ENCODE measurements at regions not wholly inside any gene's neighbourhood (a gene's known extent, or its start where the extent isn't known, plus 50 kb on each side); places are given as distances from the start of the nearest gene placed in this dataset.

DNA sequence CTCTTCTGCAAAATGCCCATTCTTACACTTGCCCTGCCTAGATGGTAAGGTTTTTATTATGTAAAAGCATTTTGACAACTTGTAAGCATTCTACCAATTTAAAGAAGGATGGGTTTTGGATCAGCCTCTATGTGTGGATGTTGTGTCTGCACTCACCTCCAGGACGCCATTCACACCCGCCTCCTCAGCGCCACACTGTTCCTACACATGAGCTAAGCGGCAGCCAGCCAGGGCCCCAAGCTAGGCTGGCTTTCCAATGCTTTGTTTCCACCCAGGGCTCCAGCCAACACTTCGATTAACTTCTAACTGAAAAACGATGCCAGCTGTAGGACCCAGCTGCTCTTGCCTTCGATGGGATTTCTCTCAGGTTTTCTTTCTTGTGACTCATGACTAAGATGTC lies 73.3 kb upstream of the FZD7 start:
- Mint-ChIP-seq H3K4me3 (no peak overlapping the region), H3K27me3 (peaks cover 1% of the 10 kb centered on the region), H3K4me1 (peaks cover 7% of the 10 kb centered on the region), H3K9me3 (no peaks in the 10 kb centered on the region), H3K27ac (no peak overlapping the region), H3K36me3 (ENCODE audit: low read depth) (no peaks in the 10 kb centered on the region)
- ChIA-PET POLR2A (no interaction called here), CTCF (interaction anchor here (0.6 to 1.1 kb wide), 3 partner anchors 24 to 211 kb away, joined by 3 read pairs; no protein-coding TSS in a partner anchor)
- DNase-seq, result no peak

DNA sequence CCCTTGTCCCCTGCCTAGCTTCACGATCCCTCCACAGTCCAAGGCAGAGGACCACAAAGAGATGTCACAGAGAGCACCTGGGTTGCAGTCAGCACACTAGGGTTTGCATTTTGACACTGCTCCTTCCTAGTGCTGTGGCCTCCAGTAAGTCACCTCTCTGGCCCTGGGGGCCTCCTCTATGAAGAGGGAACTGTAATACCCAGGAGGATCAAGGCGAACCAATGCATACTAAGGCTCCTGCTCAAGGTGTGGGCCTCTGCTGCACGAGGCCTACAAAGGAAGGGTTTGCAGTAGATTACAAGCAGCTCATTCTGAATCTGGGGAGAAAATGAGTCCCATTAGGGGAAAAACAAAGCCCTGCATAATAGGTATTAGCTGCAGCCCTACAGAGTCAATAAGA lies 72.3 kb upstream of the FZD7 start:
- ChIA-PET CTCF (no interaction called here), POLR2A (no interaction called here)
- Mint-ChIP-seq H3K27ac (no peak overlapping the region), H3K9me3 (no peaks in the 10 kb centered on the region), H3K4me3 (no peak overlapping the region), H3K4me1 (peaks cover 7% of the 10 kb centered on the region), H3K36me3 (ENCODE audit: low read depth) (no peaks in the 10 kb centered on the region), H3K27me3 (no peaks in the 10 kb centered on the region)
- DNase-seq, result no peak

DNA sequence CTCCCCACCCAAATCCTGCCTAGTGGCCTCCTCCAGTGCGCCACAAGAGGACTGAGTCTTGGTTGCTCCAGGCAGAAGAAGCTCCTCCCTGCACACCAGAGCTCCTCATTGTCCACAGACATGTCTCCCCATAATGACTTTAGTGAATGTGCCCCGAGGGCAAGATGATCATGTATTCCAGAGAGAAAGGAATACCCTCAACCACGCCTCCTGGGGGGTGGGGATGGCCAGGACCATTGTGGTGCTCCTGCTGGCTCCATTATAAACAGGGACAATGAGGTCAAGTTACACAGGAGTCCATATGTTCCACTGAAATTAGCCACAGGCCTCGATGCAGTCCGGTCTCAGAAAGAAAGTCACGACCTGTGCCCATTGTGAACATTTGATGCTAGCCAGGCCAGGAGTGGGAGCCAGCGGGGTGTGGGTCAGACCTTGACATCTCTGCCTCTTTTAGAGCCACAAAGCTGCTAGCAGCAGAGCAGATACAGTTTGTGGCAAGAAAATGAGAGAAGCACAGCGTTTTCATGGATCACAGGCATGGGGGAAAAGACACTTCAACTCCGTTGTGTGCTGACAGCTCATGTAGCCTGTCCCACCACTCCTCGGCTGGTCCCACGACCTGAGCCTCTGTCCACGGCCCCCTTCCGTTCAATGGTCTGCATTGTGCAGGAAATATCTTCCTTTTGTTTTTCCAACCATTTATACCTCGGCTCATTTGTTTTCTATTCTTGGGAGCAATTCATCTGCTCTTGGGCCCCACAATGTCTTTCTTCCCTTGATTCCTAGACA lies 70.7 kb upstream of the FZD7 start:
- ChIA-PET CTCF (interaction anchor here (0.7 kb wide), 1 partner anchor 8 kb away, joined by 3 read pairs; no protein-coding TSS in a partner anchor), POLR2A (no interaction called here)
- Mint-ChIP-seq H3K4me3 (no peak overlapping the region), H3K9me3 (no peaks in the 10 kb centered on the region), H3K4me1 (peaks cover 7% of the 10 kb centered on the region), H3K27ac (no peak overlapping the region), H3K27me3 (no peaks in the 10 kb centered on the region), H3K36me3 (ENCODE audit: low read depth) (no peaks in the 10 kb centered on the region)
- DNase-seq, result no peak

DNA sequence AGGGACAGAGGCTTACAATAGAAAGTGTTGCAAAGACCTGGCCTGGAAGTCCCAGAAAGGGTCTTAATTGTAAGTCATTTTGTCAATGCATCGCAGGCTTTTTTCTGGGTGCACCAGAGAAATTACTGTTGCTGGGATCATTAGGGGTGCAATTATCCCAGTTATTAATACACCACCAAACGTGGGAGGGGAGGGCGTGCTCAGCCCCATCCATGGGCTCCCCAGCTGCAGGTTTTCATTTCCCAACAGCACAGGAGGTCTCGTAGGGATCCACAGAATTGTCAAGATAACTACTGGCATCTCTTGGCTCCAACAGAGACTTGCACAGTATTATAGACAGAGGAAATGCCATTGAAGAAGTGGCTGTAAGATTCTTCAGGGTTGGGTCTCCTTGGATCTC lies 69.6 kb upstream of the FZD7 start:
- Mint-ChIP-seq H3K27me3 (no peaks in the 10 kb centered on the region), H3K9me3 (no peaks in the 10 kb centered on the region), H3K36me3 (ENCODE audit: low read depth) (no peaks in the 10 kb centered on the region), H3K27ac (peak overlapping the region; percentile 88), H3K4me3 (no peak overlapping the region), H3K4me1 (peaks cover 7% of the 10 kb centered on the region)
- CTCF ChIA-PET, result interaction anchor here (2.1 kb wide), 1 partner anchor 16 kb away, joined by 5 read pairs; no protein-coding TSS in a partner anchor
- DNase-seq, result no peak
- POLR2A ChIA-PET, result no interaction called here

DNA sequence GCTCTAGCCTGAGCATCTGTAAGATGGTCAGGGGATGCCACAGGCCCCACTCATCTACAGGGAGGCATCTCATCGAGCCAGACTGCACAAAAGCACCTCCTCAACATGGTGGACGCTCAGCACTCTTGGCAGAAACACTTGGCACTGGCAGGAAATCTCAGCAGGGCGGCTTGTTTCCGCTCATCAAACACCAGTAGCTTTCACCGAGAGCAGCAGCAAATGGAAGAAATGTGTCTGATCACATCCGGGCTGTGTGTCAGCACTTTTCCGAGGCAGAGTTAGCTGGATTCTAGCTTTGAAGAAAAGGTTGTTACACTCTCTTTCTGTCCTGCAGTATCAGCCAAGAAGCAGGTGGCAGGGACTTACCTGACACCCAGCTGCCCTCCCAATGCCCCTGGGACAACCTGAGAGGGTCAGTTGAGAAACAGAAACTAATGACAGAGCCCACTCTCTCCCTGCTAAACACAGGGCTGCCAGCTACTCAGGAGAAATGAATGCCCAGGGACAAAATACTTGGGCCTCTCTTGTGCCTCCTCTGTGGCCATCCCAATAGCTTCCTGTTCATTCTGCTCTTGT lies 68.9 kb upstream of the FZD7 start:
- Mint-ChIP-seq H3K9me3 (no peaks in the 10 kb centered on the region), H3K36me3 (ENCODE audit: low read depth) (no peaks in the 10 kb centered on the region), H3K27me3 (no peaks in the 10 kb centered on the region), H3K4me1 (peaks cover 7% of the 10 kb centered on the region), H3K4me3 (no peak overlapping the region), H3K27ac (peak overlapping the region; percentile 88)
- CTCF ChIA-PET, result interaction anchor here (2.1 kb wide), 1 partner anchor 15 kb away, joined by 5 read pairs; no protein-coding TSS in a partner anchor
- POLR2A ChIA-PET, result no interaction called here
- DNase-seq, result peak; percentile 51

DNA sequence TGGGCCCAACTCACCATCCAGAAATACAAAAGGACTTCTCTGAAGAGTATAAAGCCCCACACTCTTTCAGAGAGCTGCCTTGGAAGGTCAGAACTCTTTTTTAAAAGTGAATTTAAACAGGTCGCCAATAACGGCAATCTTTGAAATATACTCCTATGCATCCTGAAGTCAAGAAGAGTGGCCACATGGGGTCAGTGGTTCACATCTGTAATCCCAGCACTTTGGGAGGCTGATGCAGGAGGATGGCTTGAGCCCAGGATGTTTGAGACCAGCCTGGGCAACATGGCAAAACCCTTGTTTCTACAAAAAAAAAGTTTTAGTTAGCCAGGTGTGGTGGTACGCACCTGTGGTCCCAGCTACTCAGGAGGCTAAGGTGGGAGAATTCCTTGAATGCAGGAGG lies 68.1 kb upstream of the FZD7 start:
- POLR2A ChIA-PET, result no interaction called here
- no peaks in the 10 kb centered on the region for H3K36me3 Mint-ChIP-seq (ENCODE audit: low read depth)
- no peaks in the 10 kb centered on the region for H3K27me3 Mint-ChIP-seq
- peaks cover 7% of the 10 kb centered on the region for H3K4me1 Mint-ChIP-seq
- CTCF ChIA-PET, result interaction anchor here (0.6 to 2.1 kb wide), 3 partner anchors 11 to 34 kb away, joined by 4 to 5 read pairs (median 4); no protein-coding TSS in a partner anchor
- no peaks in the 10 kb centered on the region for H3K9me3 Mint-ChIP-seq
- no peak for DNase-seq
- peak overlapping the region; percentile 88 for H3K27ac Mint-ChIP-seq
- H3K4me3 Mint-ChIP-seq, result no peak overlapping the region

DNA sequence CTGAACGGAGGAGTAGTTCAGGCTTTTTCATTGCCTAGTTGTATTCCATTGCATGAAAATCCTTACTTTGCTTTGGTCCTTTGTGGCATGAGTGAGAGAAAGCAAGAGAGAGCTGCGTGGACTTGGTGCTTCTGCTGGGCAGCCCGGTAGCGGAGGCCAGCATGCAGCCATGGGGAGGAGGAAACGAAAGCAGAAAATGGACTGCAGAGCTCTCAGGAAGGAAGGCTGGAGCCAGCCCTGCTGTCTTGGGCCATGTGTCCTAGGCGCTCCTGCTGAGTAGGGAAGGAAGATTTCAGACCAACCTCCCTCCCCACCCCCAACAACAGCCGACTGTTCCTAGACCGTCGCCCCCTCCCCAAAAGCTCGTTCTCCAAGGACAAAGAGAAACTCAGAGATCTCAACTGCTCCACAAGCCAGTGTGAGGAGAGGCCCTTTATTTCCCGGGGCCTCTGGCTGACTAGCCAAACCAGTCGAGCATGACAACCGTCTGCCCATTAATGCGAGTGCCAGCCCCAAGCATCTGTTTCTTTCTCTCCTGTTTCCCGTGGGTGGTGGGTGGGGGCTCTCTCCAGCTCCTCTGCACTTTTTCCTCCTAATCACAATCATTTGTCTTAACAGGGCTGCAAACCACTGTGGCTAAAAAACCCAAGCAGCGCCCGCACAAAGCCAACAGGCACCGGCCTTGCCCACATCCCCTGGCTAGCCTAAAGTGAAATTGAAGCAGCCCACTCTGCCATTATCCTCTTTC lies 66.8 kb upstream of the FZD7 start:
- H3K27me3 Mint-ChIP-seq, result no peaks in the 10 kb centered on the region
- POLR2A ChIA-PET, result no interaction called here

DNA sequence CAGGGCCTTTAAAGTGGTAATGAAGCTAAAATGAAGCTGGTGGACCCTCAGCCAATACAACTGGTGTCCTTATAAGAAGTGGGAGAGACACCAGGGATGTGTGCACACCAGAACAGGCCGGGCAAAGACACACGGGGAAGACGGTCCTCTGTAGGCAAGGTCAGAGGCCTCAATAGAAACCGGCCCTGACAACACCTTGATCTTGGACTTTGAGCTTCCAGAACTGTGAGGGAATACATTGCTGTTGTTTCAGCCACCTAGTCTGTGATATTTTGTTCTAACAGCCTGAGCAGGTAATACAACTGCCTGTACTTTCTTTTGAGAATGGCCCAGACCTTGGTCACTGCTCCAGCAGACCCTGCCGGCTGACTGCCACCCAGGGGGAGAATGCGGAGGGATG lies 65.6 kb upstream of the FZD7 start:
- no peaks in the 10 kb centered on the region for H3K36me3 Mint-ChIP-seq (ENCODE audit: low read depth)
- CTCF ChIA-PET, result interaction anchor here (1.4 kb wide), 1 partner anchor 74 kb away, joined by 4 read pairs; no protein-coding TSS in a partner anchor

More for the DNA sequence above, 66.8 kb upstream of the FZD7 start:
- Mint-ChIP-seq H3K36me3 (ENCODE audit: low read depth) (no peaks in the 10 kb centered on the region), H3K27ac (no peak overlapping the region), H3K4me1 (peaks cover 7% of the 10 kb centered on the region), H3K9me3 (no peaks in the 10 kb centered on the region), H3K4me3 (no peak overlapping the region)
- DNase-seq, result no peak
- CTCF ChIA-PET, result interaction anchor here (1.4 to 1.5 kb wide), 2 partner anchors 35 to 75 kb away, joined by 4 read pairs; no protein-coding TSS in a partner anchor

DNA sequence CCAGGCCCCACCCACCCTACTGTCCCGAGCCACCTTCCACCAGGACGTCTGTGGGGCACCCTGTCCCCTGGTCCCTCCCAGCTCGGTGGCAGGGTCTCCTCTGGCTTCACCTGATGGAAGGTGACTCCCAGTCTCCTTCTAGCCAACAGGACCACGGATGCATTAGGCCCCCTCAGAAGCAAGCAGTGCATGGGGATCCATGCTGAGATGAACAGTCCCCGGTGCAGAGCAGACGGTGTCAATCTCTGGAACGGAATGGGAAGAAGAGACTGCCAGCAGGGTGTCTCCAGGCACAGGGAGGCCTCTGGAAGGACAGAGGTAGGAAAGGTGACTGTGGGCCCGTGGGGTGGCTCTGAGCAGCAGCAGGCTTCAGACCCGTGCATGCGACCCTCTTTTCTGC lies 65.2 kb upstream of the FZD7 start:
- no peaks in the 10 kb centered on the region for H3K27me3 Mint-ChIP-seq
- no peak for DNase-seq
- CTCF ChIA-PET, result no interaction called here
- no peak overlapping the region for H3K27ac Mint-ChIP-seq
- POLR2A ChIA-PET, result no interaction called here
- H3K4me1 Mint-ChIP-seq, result peaks cover 7% of the 10 kb centered on the region
- H3K4me3 Mint-ChIP-seq, result no peak overlapping the region
- H3K36me3 Mint-ChIP-seq (ENCODE audit: low read depth), result no peaks in the 10 kb centered on the region
- no peaks in the 10 kb centered on the region for H3K9me3 Mint-ChIP-seq

More for the DNA sequence above, 65.6 kb upstream of the FZD7 start:
- DNase-seq, result no peak
- POLR2A ChIA-PET, result no interaction called here
- Mint-ChIP-seq H3K27me3 (no peaks in the 10 kb centered on the region), H3K9me3 (no peaks in the 10 kb centered on the region), H3K4me1 (peaks cover 7% of the 10 kb centered on the region), H3K27ac (no peak overlapping the region), H3K4me3 (no peak overlapping the region)

DNA sequence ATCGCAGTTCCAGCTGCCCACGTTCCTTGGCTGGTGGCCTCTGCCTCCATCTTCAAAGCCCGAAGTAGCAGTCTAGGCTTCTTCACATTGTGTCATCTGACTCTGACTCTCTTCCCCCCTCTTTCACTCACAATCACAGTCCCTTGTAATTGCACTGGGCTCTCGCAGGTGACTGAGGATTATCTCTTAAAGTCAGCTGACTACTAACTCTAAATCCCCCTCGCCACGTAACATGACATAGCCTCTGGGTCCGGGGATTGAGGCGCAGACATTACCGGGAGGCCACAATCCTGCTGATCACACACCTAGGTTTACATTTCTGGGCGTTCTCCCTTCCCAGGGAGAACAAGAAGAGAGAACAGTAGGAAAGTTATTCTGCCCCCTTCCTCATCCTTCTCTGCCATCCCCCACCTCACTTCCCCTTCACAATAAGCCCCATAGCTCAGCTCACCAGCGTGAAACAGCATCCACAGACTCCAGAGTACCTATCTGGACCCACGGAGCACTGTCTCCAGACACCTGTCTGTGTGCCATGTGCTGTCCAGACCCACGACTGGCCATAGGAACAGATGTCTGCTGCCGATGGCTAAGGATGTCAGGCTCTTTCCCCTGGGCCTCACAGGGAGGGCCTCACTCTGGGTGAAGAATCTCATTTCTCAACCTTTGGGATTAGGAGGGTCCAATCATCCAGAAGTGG lies 64.3 kb upstream of the FZD7 start:
- DNase-seq, result no peak
- Mint-ChIP-seq H3K27me3 (no peaks in the 10 kb centered on the region), H3K4me3 (no peak overlapping the region), H3K9me3 (no peaks in the 10 kb centered on the region), H3K27ac (no peak overlapping the region), H3K36me3 (ENCODE audit: low read depth) (no peaks in the 10 kb centered on the region), H3K4me1 (peaks cover 5% of the 10 kb centered on the region)
- ChIA-PET CTCF (no interaction called here), POLR2A (no interaction called here)

DNA sequence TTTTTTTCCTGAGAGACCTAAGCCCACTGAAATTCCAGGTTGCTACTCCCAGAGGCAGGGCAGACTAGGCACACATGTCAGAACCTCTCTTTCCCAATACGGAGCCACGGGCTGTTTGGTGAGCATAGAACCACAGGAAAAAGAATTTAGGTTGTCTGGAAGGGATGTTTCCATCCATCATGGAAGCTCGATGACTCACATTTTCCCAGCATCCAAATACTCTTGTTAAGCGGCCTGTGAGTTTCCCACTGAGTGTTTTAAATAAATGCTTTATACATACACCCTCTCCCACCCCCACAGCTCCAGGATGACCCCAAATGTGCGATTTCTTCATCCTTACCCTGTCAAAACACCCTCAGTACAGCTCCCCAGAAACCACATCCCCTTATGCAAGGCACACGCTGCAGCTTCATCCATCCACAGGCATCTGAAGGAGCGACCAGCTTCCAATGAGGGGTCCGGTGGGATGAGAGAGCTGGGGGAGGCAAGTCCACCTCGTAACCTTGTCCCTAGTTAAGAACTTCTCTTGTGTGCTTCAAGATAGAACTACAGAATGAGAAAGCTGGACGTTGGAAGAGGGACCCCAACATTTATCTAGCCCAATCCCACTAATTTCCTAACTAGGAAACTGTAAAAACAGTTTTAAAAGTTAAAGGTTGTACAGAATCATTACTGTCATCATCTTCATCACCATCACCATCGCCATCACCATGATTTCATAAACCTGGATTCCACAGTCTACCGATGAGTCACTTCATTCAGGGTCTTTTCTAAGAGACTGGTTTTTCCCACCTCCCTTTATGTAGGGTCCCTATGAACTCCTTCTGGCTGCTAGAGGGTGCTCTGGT lies 63.5 kb upstream of the FZD7 start:
- ChIA-PET POLR2A (no interaction called here), CTCF (interaction anchor here (1.2 to 1.3 kb wide), 2 partner anchors 10 to 12 kb away, joined by 3 read pairs; no protein-coding TSS in a partner anchor)
- H3K9me3 Mint-ChIP-seq, result no peaks in the 10 kb centered on the region

DNA sequence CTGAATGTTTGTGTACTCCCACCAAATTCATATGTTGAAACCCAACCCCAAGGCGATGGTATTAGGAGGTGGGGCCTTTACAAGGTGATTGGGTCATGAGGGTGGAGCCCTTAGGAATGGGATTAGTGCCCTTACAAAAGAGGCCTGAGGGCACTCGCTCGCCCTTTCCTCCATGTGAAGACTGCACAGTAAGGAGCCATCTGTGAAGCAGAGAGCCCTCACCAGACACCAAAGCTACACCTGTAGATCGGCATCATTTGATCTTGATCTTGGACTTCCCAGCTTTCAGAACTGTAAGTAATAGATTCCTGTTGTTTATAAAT lies 62.9 kb upstream of the FZD7 start:
- ChIA-PET CTCF (interaction anchor here (0.6 to 1.3 kb wide), 3 partner anchors 9 to 11 kb away, joined by 3 read pairs; no protein-coding TSS in a partner anchor), POLR2A (no interaction called here)
- Mint-ChIP-seq H3K9me3 (no peaks in the 10 kb centered on the region), H3K4me1 (no peaks in the 10 kb centered on the region), H3K36me3 (ENCODE audit: low read depth) (no peaks in the 10 kb centered on the region), H3K4me3 (no peak overlapping the region), H3K27ac (no peak overlapping the region), H3K27me3 (no peaks in the 10 kb centered on the region)
- DNase-seq, result no peak

More for the DNA sequence above, 63.5 kb upstream of the FZD7 start:
- Mint-ChIP-seq H3K4me3 (no peak overlapping the region), H3K4me1 (no peaks in the 10 kb centered on the region), H3K27me3 (no peaks in the 10 kb centered on the region), H3K27ac (no peak overlapping the region), H3K36me3 (ENCODE audit: low read depth) (no peaks in the 10 kb centered on the region)
- DNase-seq, result no peak

All from activated CD4-positive, alpha-beta T cell treated with anti-CD3 and anti-CD28 coated beads, Interleukin-2, amount 10 ng/mL, durations not matched to agents 7 days and 5 days (primary cell).